GM23248 (cell line): ENCODE measurements at regions not wholly inside any gene's neighbourhood (a gene's known extent, or its start where the extent isn't known, plus 50 kb on each side); places are given as distances from the start of the nearest gene placed in this dataset.

Experiments
- DNase-seq: peaks from one replicate; pipeline ENCODE4 v3.0.0-alpha.2; 2015
- H2AFZ ChIP-seq: fragments of 200-600 bp; sonication (generic); 2 replicates; pipeline ENCODE4 v1.6.1; 2016; ENCODE audit warnings: antibody characterized with exemption
- H3F3A ChIP-seq: fragments of 200-600 bp; sonication (generic); 2 replicates; pipeline ENCODE4 v1.6.1; 2016; ENCODE audit warnings: mild to moderate bottlenecking, antibody characterized with exemption, mixed run types; ENCODE audit not compliant: insufficient read depth
- H3K27ac ChIP-seq: fragments of 200-600 bp; sonication (generic); 2 replicates; pipeline ENCODE4 v1.5.1; 2016; ENCODE audit warnings: mild to moderate bottlenecking
- H3K27me3 ChIP-seq: fragments of 200-600 bp; sonication (generic); replicated peaks from 2 replicates; pipeline ENCODE4 v1.6.1; 2016; ENCODE audit warnings: mild to moderate bottlenecking; ENCODE audit not compliant: insufficient read depth
- H3K36me3 ChIP-seq: fragments of 200-600 bp; sonication (generic); 2 replicates; pipeline ENCODE4 v1.6.1; 2016; ENCODE audit warnings: low read depth, mild to moderate bottlenecking
- H3K4me1 ChIP-seq: fragments of 200-600 bp; sonication (generic); 2 replicates; pipeline ENCODE4 v1.6.1; 2016; ENCODE audit warnings: mild to moderate bottlenecking; ENCODE audit not compliant: insufficient read depth
- H3K4me2 ChIP-seq: fragments of 200-600 bp; sonication (generic); one replicate; pipeline ENCODE4 v1.6.1; 2016; ENCODE audit warnings: mild to moderate bottlenecking; ENCODE audit not compliant: unreplicated experiment
- H3K4me3 ChIP-seq: fragments of 200-600 bp; sonication (generic); 2 replicates; pipeline ENCODE4 v1.5.1; 2016; ENCODE audit warnings: mild to moderate bottlenecking
- H3K79me2 ChIP-seq: fragments of 200-600 bp; sonication (generic); 2 replicates; pipeline ENCODE4 v1.6.1; 2016; ENCODE audit warnings: mild to moderate bottlenecking; ENCODE audit not compliant: insufficient read depth
- H3K9ac ChIP-seq: fragments of 200-600 bp; sonication (generic); 2 replicates; pipeline ENCODE4 v1.6.1; 2016; ENCODE audit warnings: mild to moderate bottlenecking
- H3K9me2 ChIP-seq: fragments of 200-600 bp; sonication (generic); 2 replicates; pipeline ENCODE4 v1.6.1; 2016; ENCODE audit warnings: mixed run types, mild to moderate bottlenecking, moderate library complexity; ENCODE audit not compliant: insufficient read depth
- H3K9me3 ChIP-seq: fragments of 200-600 bp; sonication (generic); one replicate; pipeline ENCODE4 v1.6.1; 2017; ENCODE audit warnings: low read depth
- H4K20me1 ChIP-seq: fragments of 200-600 bp; sonication (generic); 2 replicates; pipeline ENCODE4 v1.6.0; 2016; ENCODE audit not compliant: insufficient read depth
- EZH2 ChIP-seq: fragments of 200-600 bp; sonication (generic); IDR thresholded peaks from 2 replicates; pipeline ENCODE4 v1.6.1; 2018; ENCODE audit warnings: antibody characterized with exemption, mild to moderate bottlenecking; ENCODE audit not compliant: insufficient read depth, poor library complexity, severe bottlenecking
- EZH2phosphoT487 ChIP-seq: fragments of 200-600 bp; sonication (generic); IDR thresholded peaks from 2 replicates; pipeline ENCODE4 v1.6.1; 2018; ENCODE audit warnings: antibody characterized with exemption, moderate library complexity, mild to moderate bottlenecking, low read depth; ENCODE audit not compliant: insufficient read depth
- WGBS, 2 experiments: methylation state at CpG; one replicate each; pipeline ENCODE4 v1.1.6; 2015 to 2017; ENCODE audit warnings: low lambda C conversion rate in 2 of 2, low coverage in 1 of 2; ENCODE audit errors: missing lambda C conversion rate in 2 of 2; 5-methylcytosine and 5-hydroxymethylcytosine counted together
- in situ Hi-C: fragments of 300-500 bp; cut with MboI; formaldehyde crosslinking; loops from 2 replicates; pipeline ENCODE4 v1.15.0; 2020

DNA sequence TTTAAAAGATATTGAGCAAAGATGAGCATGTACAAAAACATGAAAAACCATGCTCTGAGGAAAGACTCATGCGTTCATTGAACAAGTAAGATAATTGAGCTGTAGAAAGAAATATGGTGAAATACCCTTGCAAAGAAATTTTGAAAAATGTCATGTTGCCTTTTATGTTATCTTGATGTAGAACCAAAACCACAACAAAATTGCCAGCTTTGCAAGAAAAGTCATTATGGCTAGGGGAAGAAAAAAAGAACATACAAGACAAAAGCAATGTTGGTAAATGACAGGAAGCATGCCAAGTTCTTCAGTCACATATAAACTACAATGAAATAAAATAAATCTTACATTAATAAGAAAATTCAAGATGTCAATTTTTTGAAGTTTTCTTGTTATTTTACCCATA lies 368.0 kb downstream of the IRX1 start:
- H3F3A ChIP-seq: no peaks in the 10 kb centered on the region
- 46 to 67% methylated on average over 1 of the region's 1 CpG for WGBS, 2 experiments
- no peak overlapping the region for H3K4me3 ChIP-seq
- TF ChIP-seq EZH2: no peak
- TF ChIP-seq EZH2phosphoT487: no peak
- H3K4me1 ChIP-seq: no peaks in the 10 kb centered on the region
- H3K9me3 ChIP-seq: no peaks in the 10 kb centered on the region
- H2AFZ ChIP-seq: no peak overlapping the region
- H3K27ac ChIP-seq: no peak overlapping the region
- no peak overlapping the region for H3K9ac ChIP-seq
- H3K9me2 ChIP-seq: no peaks in the 10 kb centered on the region
- no peaks in the 10 kb centered on the region for H4K20me1 ChIP-seq
- DNase-seq: no peak
- no peaks in the 10 kb centered on the region for H3K79me2 ChIP-seq
- H3K36me3 ChIP-seq: no peaks in the 10 kb centered on the region
- no peak overlapping the region for H3K4me2 ChIP-seq
- H3K27me3 ChIP-seq: no peaks in the 10 kb centered on the region
- in situ Hi-C loops: no loop called here

GRCh38 chr5:3980156-3980555 lies 384.5 kb downstream of the IRX1 start:
- Histone ChIP-seq H3K9ac (no peak overlapping the region), H3K4me3 (no peak overlapping the region), H3F3A (no peaks in the 10 kb centered on the region), H3K4me2 (no peak overlapping the region), H3K9me2 (no peaks in the 10 kb centered on the region), H3K4me1 (no peaks in the 10 kb centered on the region), H3K36me3 (no peaks in the 10 kb centered on the region), H2AFZ (no peak overlapping the region), H3K79me2 (no peaks in the 10 kb centered on the region), H3K27me3 (no peaks in the 10 kb centered on the region), H3K9me3 (peaks cover 9% of the 10 kb centered on the region), H3K27ac (no peak overlapping the region), H4K20me1 (no peaks in the 10 kb centered on the region)
- in situ Hi-C loops: no loop called here
- no peak for DNase-seq
- no peak for TF ChIP-seq EZH2
- no peak for TF ChIP-seq EZH2phosphoT487
- 53 to 57% methylated on average over 6 of the region's 6 CpGs for WGBS, 2 experiments

DNA sequence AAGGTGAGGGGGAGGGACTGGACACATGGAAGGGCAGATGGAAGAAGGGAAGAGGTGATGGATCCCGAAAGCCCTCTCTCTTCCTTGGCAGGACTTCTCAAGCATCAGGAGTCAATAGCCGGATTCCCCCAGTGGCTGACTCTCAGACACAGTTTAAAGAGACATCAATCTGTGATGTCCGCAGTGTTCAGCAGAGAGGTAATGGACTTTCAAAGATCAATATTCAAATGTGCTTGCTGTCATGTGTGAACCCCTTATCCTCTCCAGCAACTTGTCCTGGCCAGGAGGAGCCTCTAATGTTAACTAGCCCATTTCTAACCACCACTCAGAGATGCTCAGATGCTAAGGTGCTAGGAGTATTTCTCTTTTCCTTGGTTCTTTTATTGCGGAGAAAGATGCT lies 392.2 kb downstream of the IRX1 start:
- no peak overlapping the region for H3K4me3 ChIP-seq
- H3K79me2 ChIP-seq: no peaks in the 10 kb centered on the region
- H3K9me3 ChIP-seq: peaks cover 7% of the 10 kb centered on the region
- H3K9ac ChIP-seq: no peak overlapping the region
- no peaks in the 10 kb centered on the region for H3K9me2 ChIP-seq
- H3F3A ChIP-seq: no peaks in the 10 kb centered on the region
- no peak overlapping the region for H3K27ac ChIP-seq
- TF ChIP-seq EZH2 (no peak), EZH2phosphoT487 (no peak)
- no peaks in the 10 kb centered on the region for H3K4me1 ChIP-seq
- no peaks in the 10 kb centered on the region for H4K20me1 ChIP-seq
- no peak overlapping the region for H2AFZ ChIP-seq
- in situ Hi-C loops: no loop called here
- H3K36me3 ChIP-seq: no peaks in the 10 kb centered on the region
- no peak for DNase-seq
- no peak overlapping the region for H3K4me2 ChIP-seq
- no peaks in the 10 kb centered on the region for H3K27me3 ChIP-seq
- WGBS, 2 experiments: 47 to 54% methylated on average over 4 of the region's 4 CpGs

GRCh38 chr5:3993856-3994473 lies 398.3 kb downstream of the IRX1 start:
- no peak overlapping the region for H3K27ac ChIP-seq
- WGBS, 2 experiments: 56 to 63% methylated on average over 14 of the region's 14 CpGs
- H2AFZ ChIP-seq: no peak overlapping the region
- no peaks in the 10 kb centered on the region for H3F3A ChIP-seq
- H3K9me2 ChIP-seq: no peaks in the 10 kb centered on the region
- no peaks in the 10 kb centered on the region for H3K4me1 ChIP-seq
- in situ Hi-C loops: no loop called here
- H4K20me1 ChIP-seq: no peaks in the 10 kb centered on the region
- no peaks in the 10 kb centered on the region for H3K36me3 ChIP-seq
- H3K9me3 ChIP-seq: peaks cover under 1% of the 10 kb centered on the region
- DNase-seq: no peak
- no peak overlapping the region for H3K4me3 ChIP-seq
- TF ChIP-seq EZH2 (no peak), EZH2phosphoT487 (no peak)
- H3K9ac ChIP-seq: no peak overlapping the region
- no peak overlapping the region for H3K4me2 ChIP-seq
- H3K27me3 ChIP-seq: no peaks in the 10 kb centered on the region
- H3K79me2 ChIP-seq: no peaks in the 10 kb centered on the region

DNA sequence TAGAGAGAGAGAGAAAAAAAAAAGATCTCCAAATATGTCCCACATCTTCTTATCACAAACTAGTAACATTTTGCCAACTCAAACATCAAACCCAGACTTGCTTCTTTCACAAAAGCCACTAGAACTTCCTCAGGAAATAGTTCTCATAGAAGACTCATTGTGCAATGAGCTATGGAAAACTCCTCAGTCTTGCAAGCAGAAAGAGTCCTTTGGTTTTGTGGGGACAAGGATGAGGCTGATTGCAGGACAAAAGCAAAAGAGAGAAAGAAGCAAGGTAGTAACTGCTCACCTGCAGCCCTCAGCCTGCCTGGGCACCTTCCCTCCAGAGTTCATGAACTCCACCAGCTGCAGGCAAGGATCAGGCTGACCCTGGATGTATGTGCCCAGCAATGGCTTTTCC lies 399.0 kb downstream of the IRX1 start:
- H3K4me1 ChIP-seq: no peaks in the 10 kb centered on the region
- no peak overlapping the region for H3K27ac ChIP-seq
- in situ Hi-C loops: no loop called here
- no peaks in the 10 kb centered on the region for H3K9me3 ChIP-seq
- no peaks in the 10 kb centered on the region for H4K20me1 ChIP-seq
- no peaks in the 10 kb centered on the region for H3K27me3 ChIP-seq
- H2AFZ ChIP-seq: no peak overlapping the region
- no peak for DNase-seq
- H3K79me2 ChIP-seq: no peaks in the 10 kb centered on the region
- H3K9ac ChIP-seq: no peak overlapping the region
- no peak overlapping the region for H3K4me2 ChIP-seq
- no peaks in the 10 kb centered on the region for H3F3A ChIP-seq
- no peaks in the 10 kb centered on the region for H3K9me2 ChIP-seq
- H3K4me3 ChIP-seq: no peak overlapping the region
- no peaks in the 10 kb centered on the region for H3K36me3 ChIP-seq
- no peak for TF ChIP-seq EZH2
- no peak for TF ChIP-seq EZH2phosphoT487
